AG08395 (cell line): ENCODE measurements at regions not wholly inside any gene's neighbourhood (a gene's known extent, or its start where the extent isn't known, plus 50 kb on each side); places are given as distances from the start of the nearest gene placed in this dataset.

Experiments used
- DNase-seq: peaks from one replicate; pipeline ENCODE4 v3.0.0; 2012; ENCODE audit warnings: mixed read lengths, low spot score

DNA sequence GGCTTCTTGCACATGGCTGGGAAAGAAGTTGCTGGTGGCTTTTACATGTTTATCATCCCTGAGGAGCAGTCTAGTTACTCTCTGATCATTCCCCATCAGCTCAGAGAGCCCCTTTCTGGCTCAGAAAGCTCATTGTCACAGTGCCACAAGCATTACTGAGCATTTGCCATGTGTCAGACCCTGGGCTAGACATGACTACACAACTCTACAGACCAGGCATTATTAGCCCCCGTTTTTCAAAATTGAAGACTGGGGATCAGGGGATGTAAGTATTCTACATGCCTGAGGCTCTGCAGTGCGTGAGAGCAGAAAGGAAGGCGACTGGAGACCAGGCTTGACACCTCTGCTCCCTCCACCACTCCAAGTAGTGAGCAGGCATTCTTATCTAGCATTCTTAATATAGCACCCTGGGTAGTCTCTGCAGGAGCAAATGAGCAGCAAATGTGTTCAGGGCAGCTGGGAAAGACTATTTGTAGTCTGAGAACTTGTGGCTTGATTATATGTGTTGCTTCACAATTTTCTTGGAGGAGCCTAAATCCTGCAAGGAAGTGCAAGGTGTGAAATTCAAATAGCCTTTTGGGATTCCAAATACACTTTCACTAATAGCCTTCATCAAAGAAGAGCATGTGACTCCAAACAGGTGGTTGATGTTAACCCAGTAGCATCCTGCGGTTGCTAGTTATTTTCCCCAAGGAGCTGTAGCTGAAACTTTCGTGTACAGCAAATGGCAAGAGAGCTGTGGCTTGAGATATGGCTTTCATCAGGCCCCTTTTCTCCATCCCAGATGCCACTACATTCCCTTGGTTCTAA lies 143.2 kb downstream of the DDX1 start:
- DNase-seq, result no peak

- DNase-seq, result no peak
Observed at GRCh38 chr2:15735484-15736326, 144.0 kb downstream of the DDX1 start.

- no peak for DNase-seq
Observed at GRCh38 chr2:15736396-15737180, 144.9 kb downstream of the DDX1 start.

DNA sequence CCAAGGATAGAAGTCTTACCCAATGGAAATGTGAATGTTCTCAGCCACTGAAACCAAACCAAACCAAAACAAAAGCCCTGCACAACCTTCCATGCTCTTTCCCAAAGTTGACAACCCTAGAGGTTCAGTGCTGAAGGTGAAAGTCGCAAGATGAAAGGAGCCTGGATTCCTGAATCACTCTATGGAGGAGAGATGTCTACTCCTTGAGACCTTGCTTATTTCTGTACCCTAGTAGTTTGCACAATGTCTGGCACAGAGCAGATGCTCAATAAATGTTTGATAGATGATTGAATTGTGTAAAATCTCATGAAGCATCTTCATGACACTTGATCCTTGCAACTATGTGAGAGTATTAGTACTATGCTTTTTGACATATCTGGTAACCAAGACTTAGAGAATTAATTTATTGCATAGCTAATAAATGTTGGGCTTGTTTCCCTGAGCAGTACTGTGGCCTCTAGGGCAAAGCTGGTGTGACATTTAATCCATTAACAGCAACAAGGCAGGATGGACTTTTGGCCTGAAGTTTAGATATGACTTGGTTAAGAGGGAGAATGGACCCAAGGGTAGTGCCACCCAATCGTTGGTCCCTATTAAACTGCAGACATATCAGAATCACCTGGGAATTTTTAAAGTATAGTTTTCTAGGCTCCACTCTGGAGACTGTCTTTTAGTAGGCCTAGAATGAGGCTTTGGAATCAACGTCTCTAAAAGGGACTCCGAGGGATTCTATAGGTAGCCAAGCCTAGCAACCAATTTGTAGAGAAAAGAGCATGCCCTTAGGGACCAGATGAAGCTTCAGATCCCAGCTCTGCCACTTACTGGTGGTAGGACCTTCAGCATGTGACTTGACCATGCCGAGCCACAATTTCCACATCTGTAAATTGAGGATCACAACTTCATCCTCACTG lies 145.9 kb downstream of the DDX1 start:
- no peak for DNase-seq

- no peak for DNase-seq
Observed at GRCh38 chr2:15738225-15738546, 146.5 kb downstream of the DDX1 start.

DNA sequence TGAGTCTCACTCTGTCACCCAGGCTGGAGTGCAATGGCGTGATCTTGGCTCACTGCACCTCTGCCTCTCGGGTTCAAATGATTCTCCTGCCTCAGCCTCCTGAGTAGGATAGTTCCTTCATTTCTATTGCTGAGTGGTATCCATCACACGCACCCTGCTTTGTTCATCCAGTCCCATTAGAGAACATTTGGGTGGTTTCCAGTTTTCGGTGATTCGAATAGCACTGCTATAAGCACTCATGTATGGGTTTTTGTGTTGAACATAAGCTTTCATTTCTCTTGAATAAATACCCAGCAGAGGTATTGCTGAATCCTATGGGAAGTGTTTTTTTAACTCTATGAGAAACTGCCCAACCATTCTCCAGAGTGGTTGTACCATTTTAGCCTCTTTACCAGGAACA lies 147.3 kb downstream of the DDX1 start:
- DNase-seq, result no peak

DNA sequence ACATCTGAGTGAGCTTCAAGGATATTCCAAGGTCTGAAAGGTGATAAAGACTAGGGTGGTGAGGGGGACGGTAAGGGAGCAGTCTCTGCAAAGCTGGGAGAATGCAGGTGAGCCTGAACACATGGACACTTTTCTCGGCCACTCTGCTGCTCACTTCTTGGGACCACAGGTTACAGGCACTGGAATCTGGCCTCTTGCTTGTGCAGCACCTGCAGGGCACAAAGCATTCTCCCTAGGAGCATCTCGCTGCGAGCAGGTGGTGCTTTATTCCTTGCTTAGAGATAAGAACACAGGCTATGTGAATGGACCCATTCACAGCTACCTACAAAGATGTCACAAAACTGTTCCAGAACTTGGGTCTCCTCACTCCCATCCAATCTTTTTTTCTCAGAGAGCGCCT lies 153.2 kb downstream of the DDX1 start:
- DNase-seq, result no peak

GRCh38 chr2:15745350-15745749 lies 153.7 kb downstream of the DDX1 start:
- DNase-seq, result no peak

GRCh38 chr2:15745907-15746702 lies 154.4 kb downstream of the DDX1 start:
- no peak for DNase-seq

DNA sequence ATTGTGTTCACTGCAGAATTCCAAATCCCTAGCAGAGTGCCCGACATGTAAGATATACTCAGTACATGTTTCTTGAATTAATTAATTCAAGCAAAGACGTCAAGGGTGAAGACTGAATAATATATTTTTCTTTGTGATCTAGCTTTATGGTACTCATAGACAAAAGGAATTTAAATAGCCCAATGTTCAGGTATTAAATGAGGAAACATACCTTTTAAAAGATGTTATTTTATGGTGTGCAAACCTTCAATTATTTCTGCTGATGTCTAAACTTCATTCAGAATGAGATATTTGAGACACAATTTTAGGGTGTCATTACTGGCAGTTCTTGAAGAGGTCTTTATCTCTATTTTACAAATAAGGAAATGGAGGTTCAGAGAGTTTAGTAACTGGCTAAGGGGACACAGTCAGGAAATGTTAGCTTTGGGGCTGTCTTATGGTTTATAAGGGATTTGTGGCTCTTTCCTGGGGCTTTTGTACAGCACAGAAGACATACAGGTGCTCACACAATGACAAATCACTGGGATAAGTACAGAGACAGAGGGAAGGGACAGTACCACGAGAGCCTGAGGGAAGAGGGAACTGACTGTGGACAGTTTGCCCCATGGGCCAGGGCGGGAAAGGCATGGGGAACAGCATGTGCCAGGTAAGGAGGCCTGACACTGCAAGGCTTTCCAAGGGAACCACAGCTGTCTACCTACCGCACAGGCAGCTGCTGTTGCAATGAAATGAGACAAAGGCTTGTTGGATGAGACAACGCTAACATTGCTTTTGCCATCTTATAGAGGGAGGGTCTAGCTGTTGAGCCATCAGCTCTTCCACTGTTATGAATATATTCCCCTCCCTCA lies 155.3 kb downstream of the DDX1 start:
- DNase-seq, result no peak

DNA sequence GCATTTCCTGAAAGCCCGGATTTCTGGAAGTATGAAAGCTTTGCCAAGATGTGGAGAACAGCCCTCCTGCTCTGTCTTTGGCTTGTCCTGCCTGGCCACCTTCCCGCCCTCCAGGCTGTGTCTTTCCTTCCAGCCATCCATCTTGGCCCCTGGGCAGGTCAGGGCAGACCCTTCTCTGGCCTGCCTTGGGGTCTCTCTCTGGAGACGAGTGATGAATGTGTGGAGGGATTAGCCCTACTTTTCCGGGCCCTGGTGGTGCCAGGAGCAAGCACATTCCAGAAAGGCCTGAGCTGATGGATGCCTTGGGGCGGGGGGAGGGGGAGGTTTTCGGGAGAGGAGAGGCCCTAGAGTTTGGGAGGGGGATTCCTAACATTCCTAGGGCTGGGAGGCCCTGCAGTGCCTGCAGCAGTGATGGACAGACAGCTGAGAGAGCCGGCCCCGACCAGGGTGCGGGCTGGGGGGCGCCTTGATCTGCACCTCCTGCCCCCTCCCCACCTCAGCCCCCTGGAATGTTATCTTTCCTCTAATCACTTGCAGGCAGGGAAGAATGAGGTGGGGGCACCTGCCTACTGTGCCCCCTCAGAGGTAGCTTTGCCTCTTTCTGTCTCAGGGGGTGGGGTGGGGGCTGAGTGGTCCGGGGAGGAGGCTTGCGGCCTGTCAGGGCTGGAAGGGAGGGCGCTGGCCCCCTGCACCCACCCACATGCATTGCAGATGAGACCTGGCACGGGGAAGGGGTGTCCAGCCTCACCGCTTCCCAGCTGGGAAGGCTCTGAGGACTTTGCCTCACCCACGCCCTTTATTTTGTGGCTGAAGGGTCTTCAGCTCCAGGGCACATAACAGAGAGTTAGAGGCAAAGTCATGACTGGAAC lies 156.2 kb downstream of the DDX1 start:
- DNase-seq, result no peak

DNA sequence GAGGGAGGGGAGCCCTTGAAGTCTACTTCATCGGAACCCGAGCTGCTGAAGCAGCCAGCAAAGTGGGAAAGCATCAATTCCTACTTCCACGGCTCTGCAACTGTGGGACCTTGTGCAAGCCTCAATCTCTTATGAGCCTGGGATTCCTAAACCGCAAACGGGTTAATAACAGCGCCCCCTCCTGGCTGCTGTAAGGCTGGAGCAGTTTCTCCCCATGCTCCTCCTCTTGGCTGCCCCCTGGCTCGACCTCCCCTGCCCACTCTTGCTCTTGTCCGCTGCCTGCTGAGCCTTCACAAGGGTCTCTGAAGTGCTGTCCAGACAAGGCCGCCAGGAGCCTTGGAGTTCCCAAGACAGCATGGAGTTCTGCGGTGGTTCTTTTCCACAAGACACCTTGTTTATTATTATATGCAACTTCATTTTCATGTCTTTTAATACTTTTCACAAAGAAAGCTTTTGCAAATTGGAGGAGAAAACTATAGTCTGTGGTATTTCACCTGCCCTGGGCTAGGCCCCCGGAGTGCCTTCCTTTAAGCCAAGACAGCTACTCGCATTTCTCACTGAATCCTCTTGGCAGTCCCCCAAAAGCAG lies 157.2 kb downstream of the DDX1 start:
- DNase-seq, result no peak

- DNase-seq, result peak; percentile 24
Observed at GRCh38 chr2:15749460-15750432, 158.1 kb downstream of the DDX1 start.

DNA sequence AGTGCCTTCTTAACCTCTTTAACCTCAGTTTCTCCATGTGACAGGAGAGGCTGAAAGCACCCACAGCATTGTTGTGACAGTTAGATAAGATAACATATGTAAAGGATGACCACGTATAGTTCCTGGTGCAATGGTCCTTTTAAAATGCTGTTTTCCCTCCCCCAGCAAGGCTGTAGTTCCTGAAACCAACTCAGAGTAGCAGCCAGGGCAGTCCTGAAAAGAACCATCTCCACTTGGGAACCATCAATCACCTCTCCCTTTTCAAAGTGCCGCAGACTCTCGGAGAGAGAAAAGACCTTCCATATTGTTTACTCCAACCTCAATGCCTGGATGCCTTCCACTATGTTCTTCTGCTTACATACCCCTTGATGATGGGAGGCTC lies 158.8 kb downstream of the DDX1 start:
- DNase-seq, result no peak

- no peak for DNase-seq
Observed at GRCh38 chr2:15750822-15751329, 159.2 kb downstream of the DDX1 start.

DNA sequence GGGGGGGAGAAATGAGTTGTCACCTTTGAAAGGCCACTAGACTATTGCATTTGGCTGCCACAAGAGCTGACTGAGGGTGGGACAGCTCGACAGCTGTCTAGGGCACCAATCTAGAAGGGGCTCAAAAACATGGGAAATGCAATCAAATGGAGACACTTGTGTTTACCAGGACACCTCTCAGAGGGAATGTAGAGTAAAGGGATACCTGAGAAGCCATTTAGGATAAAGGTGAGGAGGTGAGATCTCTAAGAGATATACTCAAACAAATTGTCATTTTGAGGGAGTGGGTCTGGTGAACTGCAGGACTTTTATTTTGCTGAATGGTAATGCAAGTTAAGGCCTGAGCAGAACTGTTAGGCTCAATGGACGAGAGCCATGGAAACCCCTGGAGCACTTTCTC lies 159.8 kb downstream of the DDX1 start:
- DNase-seq, result no peak
